A549 (cell line): ENCODE measurements at regions not wholly inside any gene's neighbourhood (a gene's known extent, or its start where the extent isn't known, plus 50 kb on each side); places are given as distances from the start of the nearest gene placed in this dataset.

Experiments
- BHLHE40 ChIP-seq: IDR thresholded peaks from 2 replicates; pipeline ENCODE4 v1.6.1; 2012; ENCODE audit warnings: low read depth, low read length, inconsistent platforms
- CTCF ChIP-seq: fragments of >200 bp; sonication (Bioruptor Twin); formaldehyde crosslinking; IDR thresholded peaks from 3 replicates; pipeline ENCODE4 v1.5.1; 2016
- E2F6 ChIP-seq: IDR thresholded peaks from 2 replicates; pipeline ENCODE4 v1.6.1; 2012; ENCODE audit warnings: low read depth, borderline replicate concordance
- ELK1 ChIP-seq: fragments of 150-350 bp; IDR thresholded peaks from 2 replicates; pipeline ENCODE4 v1.6.1; 2014; ENCODE audit warnings: low read depth, mild to moderate bottlenecking, low read length
- USF2 ChIP-seq: fragments of 450-650 bp; IDR thresholded peaks from 2 replicates; pipeline ENCODE4 v1.6.1; 2014; ENCODE audit warnings: antibody characterized with exemption

- no peak for TF ChIP-seq CTCF
- no peak for TF ChIP-seq USF2
- TF ChIP-seq ELK1: no peak
- TF ChIP-seq E2F6: no peak
- no peak for TF ChIP-seq BHLHE40
Observed at GRCh38 chr21:41641821-41642701, 124.8 kb downstream of the RIPK4 start.
